ENCODE measurements at regions not wholly inside any gene's neighbourhood (a gene's known extent, or its start where the extent isn't known, plus 50 kb on each side); places are given as distances from the start of the nearest gene placed in this dataset.

GRCh38 chr2:125747165-125747425 lies 908.9 kb upstream of the GYPC start:
- DNase-seq = no peak
- Histone ChIP-seq H3K9me3 (peaks cover 0 to 5% (median 0%) of the 10 kb centered on the region in 8 donors), H3K27me3 (replicated peaks in 1 of 7) (no peaks in the 10 kb centered on the region), H3K27ac (no peak overlapping the region), H3K4me3 (no peak overlapping the region), H3K4me1 (no peaks in the 10 kb centered on the region), H3K36me3 (no peaks in the 10 kb centered on the region)
- intact Hi-C loops (cut with DNase I; ENCODE audit: low total_unique reads) = loop anchor here (10.0 kb wide), 1 partner anchor 1028 kb away; no protein-coding TSS in a partner anchor
- TF ChIP-seq POLR2AphosphoS5 (IDR thresholded peaks at IDR 0.05) (no peak), CTCF (IDR thresholded peaks at IDR 0.05 in 8 of 11, conservative IDR thresholded peaks at IDR 0.05 in 3 of 11) (no peak), POLR2A (IDR thresholded peaks at IDR 0.05) (no peak)

- WGBS, 5 donors = 60 to 86% (median 79%) methylated on average over 4 of the region's 4 CpGs
- intact Hi-C loops (cut with DNase I; ENCODE audit: low total_unique reads) = no loop called here
- TF ChIP-seq POLR2AphosphoS5 (IDR thresholded peaks at IDR 0.05) (no peak), POLR2A (IDR thresholded peaks at IDR 0.05) (no peak), CTCF (IDR thresholded peaks at IDR 0.05 in 8 of 11, conservative IDR thresholded peaks at IDR 0.05 in 3 of 11) (no peak)
- no peak overlapping the region for H3K4me3 ChIP-seq
- no peaks in the 10 kb centered on the region for H3K27me3 ChIP-seq (replicated peaks in 1 of 7)
- peaks cover 0 to 5% (median 0%) of the 10 kb centered on the region in 8 donors for H3K9me3 ChIP-seq
- no peak overlapping the region for H3K27ac ChIP-seq
- no peaks in the 10 kb centered on the region for H3K4me1 ChIP-seq
- DNase-seq = no peak
- H3K36me3 ChIP-seq = no peaks in the 10 kb centered on the region
Measured at GRCh38 chr2:125756431-125756830, 899.5 kb upstream of the GYPC start.

GRCh38 chr2:125796784-125797183 lies 859.2 kb upstream of the GYPC start:
- H3K27ac ChIP-seq = no peak overlapping the region
- TF ChIP-seq CTCF (IDR thresholded peaks at IDR 0.05 in 8 of 11, conservative IDR thresholded peaks at IDR 0.05 in 3 of 11) (no peak), POLR2AphosphoS5 (IDR thresholded peaks at IDR 0.05) (no peak), POLR2A (IDR thresholded peaks at IDR 0.05) (no peak)
- WGBS, 5 donors = 81 to 100% (median 94%) methylated on average over 1 of the region's 1 CpG

GRCh38 chr2:125797192-125797591 lies 858.8 kb upstream of the GYPC start:
- peaks cover 0 to 65% (median 39%) of the 10 kb centered on the region in 8 donors for H3K9me3 ChIP-seq
- no peaks in the 10 kb centered on the region for H3K4me1 ChIP-seq
- DNase-seq = no peak
- no peaks in the 10 kb centered on the region for H3K27me3 ChIP-seq (replicated peaks in 1 of 7)
- H3K36me3 ChIP-seq = no peaks in the 10 kb centered on the region
- intact Hi-C loops (cut with DNase I; ENCODE audit: low total_unique reads) = no loop called here
- no peak overlapping the region for H3K4me3 ChIP-seq
- no peak overlapping the region for H3K27ac ChIP-seq
- TF ChIP-seq POLR2A (IDR thresholded peaks at IDR 0.05) = no peak
- TF ChIP-seq CTCF (IDR thresholded peaks at IDR 0.05 in 8 of 11, conservative IDR thresholded peaks at IDR 0.05 in 3 of 11) = no peak
- TF ChIP-seq POLR2AphosphoS5 (IDR thresholded peaks at IDR 0.05) = no peak
- 67 to 88% (median 80%) methylated on average over 2 to 4 of the region's 4 CpGs for WGBS, 5 donors

More at GRCh38 chr2:125796784-125797183, 859.2 kb upstream of the GYPC start:
- H3K4me1 ChIP-seq = no peaks in the 10 kb centered on the region
- peaks cover 0 to 63% (median 37%) of the 10 kb centered on the region in 8 donors for H3K9me3 ChIP-seq
- no peak for DNase-seq
- H3K4me3 ChIP-seq = no peak overlapping the region
- H3K27me3 ChIP-seq (replicated peaks in 1 of 7) = no peaks in the 10 kb centered on the region
- intact Hi-C loops (cut with DNase I; ENCODE audit: low total_unique reads) = no loop called here
- no peaks in the 10 kb centered on the region for H3K36me3 ChIP-seq

Measured in spleen (tissue), 11 donors.